HG03520 (cell line): ENCODE measurements at regions not wholly inside any gene's neighbourhood (a gene's known extent, or its start where the extent isn't known, plus 50 kb on each side); places are given as distances from the start of the nearest gene placed in this dataset.

Experiments
- ATAC-seq: cut with Tn5 transposase; IDR thresholded peaks from one replicate; pipeline ENCODE4 v1.9.1; 2021; ENCODE audit warnings: mild to moderate bottlenecking, moderate library complexity; ENCODE audit not compliant: unreplicated experiment

GRCh38 chr11:109856928-109857327, 236.3 kb upstream of the ZC3H12C start:
- ATAC-seq = no peak

DNA sequence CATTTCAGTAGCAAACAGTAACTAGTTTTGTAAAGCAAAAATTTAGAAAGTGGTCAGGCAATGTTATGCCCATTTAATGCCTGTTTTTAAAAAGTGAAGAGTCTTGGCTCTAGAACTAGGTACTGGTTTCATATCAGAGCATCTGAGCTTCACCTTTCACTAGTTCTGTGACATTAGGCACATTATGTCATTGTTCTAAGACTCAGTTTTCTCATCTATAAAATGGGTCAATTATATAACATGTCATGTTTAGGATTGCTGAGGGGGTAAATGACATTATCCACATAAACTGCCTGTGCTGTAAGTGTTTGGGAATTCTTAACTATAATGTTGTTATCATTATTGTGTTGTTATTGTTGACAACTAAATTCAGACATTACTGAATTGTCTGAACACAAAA, 235.6 kb upstream of the ZC3H12C start:
- no peak for ATAC-seq

DNA sequence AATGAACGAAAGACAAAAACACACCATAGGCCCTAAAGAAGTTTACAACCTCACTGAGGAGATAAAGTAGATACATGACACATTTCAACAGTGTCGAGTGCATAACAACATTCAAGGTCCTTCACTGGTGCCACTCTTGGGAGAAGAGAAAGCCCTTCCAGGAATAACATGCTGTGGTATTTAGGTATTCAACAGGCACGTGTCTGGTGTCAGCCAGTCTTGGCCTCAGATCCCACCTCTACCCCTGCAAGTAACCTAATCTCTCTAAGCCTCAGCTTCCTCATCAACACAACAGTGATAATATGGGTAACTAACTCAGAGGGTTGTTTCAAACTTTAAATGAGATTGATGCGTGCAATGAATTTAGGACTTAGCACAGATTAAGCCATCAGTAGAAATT, 235.0 kb upstream of the ZC3H12C start:
- ATAC-seq = no peak

DNA sequence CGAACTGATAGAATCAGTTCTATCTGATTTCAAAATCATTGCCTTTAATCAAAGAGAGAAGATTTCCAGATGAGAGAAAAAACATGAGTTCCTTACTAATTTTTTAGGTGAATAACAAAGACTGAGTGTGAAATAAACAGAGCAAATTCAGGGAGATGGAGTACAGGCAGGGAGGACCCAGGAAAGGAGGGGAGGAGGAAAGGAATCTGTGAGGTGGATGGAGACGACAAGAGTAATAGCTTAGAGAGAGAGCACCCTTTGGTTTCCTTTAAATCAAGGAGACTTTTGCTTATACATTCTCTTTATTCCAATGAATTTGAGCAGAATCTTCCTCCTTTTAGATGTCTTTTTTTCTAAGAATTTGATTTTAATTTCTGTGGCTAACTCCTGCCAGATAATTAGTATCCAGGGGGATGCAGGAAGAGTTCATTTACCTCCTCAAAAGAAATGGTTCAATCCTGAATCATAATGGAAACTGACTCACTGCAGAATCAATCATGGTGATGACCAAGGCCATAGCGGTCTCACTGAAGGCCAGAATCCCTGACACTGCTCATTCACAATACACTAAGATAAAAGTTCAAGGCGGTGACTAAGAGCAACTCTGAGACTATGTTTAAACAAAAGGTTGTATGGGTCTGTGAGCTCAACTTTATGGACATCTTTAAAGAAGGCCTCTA, 234.0 kb upstream of the ZC3H12C start:
- ATAC-seq = no peak

GRCh38 chr11:109862835-109863234, 230.4 kb upstream of the ZC3H12C start:
- ATAC-seq = no peak

GRCh38 chr11:109864151-109864661, 229.0 kb upstream of the ZC3H12C start:
- peak; percentile 94 for ATAC-seq

DNA sequence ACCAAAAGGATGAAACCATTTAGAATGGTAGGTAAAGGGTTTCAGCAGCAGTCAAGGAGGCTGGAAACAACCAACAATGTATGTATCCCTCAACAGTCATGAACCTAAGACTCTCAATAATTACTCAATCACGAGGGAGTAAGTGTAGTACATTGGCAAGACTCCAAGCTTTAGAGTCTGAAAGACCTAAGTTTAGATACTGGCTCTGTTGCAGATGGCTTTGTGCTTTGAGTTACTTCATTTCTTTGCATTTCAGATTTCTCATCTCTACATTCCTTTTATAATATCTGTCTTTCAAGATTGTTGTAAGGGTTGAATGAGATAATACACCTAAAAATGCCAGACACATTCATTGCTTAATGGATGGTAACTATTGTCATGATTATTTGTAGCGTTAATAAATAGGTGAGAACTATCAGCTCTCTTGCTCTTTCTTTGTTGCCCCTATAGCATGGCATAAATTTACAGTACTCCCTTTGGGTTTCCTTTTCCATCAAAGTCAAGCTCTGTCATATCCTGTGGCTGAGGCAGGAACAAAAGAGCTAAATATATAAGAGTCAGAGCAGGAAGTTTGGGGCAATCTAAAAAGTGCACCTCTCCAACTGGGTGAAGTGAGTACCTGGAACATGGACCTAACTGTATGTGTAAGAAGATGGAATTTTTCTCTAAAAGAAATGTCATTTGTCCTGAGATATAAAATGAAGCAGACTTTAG, 228.2 kb upstream of the ZC3H12C start:
- peak; percentile 25 for ATAC-seq

DNA sequence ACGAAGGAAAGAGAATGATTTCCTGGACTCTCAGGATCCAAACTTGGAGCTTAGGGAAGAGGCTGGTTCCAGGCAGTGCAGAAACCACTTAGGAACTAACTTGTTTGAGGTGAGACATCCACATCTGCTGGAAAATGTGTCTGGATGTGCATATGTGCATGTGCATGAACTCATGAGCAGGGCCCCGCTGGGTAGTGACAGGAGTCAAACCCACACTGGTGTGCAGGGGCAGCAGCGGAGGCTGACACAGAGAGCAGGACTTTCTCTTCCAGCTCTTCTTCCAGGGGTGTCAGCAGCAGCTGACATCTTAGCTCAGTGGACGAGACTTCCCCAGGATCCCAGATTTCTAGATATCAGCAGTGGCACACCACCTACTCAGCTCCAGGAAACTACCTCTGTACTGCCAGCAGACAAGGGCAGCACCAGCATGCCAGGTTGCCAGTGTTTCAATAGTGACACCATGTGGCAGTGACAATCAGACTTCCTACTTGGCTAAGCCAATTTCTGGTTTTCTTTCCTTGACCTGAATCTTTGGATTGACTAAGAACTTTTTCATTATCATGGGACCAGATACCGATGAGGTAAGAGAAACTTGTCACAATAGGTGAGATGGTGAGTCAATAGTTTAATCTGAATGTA, 227.5 kb upstream of the ZC3H12C start:
- no peak for ATAC-seq

GRCh38 chr11:109867784-109868183, 225.4 kb upstream of the ZC3H12C start:
- no peak for ATAC-seq

DNA sequence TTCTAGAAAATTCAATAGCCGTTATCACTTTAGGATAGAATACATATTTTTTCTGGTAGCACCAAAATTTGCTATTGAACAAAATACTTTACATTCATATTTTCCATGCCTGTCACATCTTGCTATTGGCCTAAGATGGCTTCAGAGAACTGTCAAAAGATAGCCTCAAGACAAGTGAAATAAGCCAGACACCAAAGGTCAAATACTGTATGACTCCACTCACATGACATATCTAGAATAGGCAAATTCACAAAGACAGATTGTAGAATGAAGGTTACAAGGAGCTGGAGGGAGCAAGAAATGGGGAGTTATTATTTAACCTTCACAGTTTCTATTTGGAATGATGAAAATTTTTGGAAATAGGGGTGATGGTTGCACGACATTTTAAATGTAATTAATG, 223.7 kb upstream of the ZC3H12C start:
- ATAC-seq = no peak

GRCh38 chr11:109870297-109870696, 222.9 kb upstream of the ZC3H12C start:
- no peak for ATAC-seq

- ATAC-seq = no peak
Measured at GRCh38 chr11:109877043-109877442, 216.1 kb upstream of the ZC3H12C start.

GRCh38 chr11:109884501-109884900, 208.7 kb upstream of the ZC3H12C start:
- ATAC-seq = no peak

GRCh38 chr11:109885006-109885405, 208.2 kb upstream of the ZC3H12C start:
- ATAC-seq = no peak

DNA sequence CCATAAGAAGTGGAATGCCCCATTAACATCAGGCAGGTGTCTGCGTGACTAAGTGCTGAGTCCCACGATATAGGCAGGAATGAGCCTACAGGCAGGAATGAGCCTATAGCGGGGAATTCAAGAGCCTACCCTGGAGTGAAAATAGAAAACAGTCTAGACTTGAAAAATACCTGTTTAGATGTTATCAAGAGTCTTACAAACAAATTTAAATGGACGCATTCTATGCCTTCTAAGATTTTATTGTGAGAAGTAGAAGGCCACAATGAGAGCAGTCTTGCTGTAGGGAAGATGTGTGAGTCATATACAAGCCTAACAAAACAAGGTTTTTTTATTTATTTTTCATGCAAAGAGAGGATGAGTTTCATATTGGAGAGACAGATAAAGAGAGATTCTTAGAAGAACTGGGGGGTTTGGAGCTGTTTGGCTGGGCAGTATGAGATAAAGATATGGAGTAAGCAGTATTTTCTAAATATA, 200.8 kb upstream of the ZC3H12C start:
- ATAC-seq = no peak

DNA sequence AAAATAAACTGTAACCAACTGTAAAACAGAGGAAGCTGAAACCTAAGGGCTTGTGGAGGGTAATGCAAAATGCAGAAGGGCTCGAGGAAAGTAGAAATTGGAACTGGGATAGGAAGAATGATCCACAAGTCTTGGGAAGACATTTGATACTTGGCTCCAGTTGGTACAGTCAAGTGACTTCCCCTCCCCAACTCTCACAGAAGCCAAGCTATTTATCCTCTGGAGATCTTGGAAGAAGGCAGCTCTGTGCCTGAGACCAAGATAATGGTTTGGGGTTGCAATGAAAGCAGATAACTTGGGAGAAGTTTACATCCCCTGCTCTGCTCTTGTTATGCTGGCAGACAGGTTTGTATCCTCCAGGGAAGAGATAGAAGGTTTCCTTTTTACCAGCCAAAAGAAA, 198.9 kb upstream of the ZC3H12C start:
- ATAC-seq = no peak

- no peak for ATAC-seq
Measured at GRCh38 chr11:109898592-109898991, 194.6 kb upstream of the ZC3H12C start.

DNA sequence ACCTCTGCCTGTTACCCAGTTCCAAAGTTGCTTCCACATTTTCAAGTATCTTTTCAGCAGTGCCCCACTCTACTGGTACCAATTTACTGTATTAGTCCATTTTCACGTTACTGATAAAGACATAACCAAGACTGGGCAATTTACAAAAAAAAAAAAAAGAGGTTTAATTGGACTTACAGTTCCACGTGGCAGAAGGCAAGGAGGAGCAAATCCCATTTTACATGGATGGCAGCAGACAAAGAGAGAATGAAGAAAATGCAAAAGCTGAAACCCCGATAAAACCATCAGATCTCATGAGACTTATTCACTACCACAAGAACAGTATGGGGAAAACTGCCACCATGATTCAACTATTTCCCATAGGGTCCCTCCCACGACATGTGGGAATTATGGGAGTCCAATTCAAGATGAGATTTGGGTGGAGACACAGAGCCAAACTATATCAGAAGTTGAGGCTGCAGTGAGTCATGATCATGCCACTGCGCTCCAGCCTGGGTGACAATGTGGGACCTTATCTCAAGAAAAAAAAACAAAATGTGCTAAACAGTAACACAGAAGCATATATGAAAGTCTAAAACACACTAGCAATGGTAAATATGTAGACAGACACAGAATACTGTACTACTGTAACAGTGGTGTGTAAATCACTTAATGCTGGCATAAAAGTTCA, 190.3 kb upstream of the ZC3H12C start:
- no peak for ATAC-seq

DNA sequence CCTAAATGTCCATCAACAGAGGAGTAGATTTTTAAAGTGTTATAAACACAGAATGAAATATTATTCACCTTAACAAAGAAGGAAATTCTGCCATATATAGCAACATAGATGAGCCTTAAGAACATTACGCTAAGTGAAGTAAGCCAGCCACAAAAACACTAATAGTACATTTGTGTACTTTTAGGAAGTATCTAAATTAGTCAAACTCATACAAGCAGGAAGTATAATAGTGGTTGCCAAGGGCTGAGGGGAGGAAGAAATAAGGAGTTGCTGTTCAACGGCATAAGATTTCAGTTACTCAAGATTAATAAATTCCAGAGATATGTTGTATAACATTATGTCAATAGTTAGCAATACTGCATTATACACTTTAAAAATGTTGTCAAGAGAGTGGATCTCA, 181.7 kb upstream of the ZC3H12C start:
- ATAC-seq = no peak

GRCh38 chr11:109914038-109914437, 179.2 kb upstream of the ZC3H12C start:
- ATAC-seq = no peak
